EH (cell line): ENCODE measurements at regions not wholly inside any gene's neighbourhood (a gene's known extent, or its start where the extent isn't known, plus 50 kb on each side); places are given as distances from the start of the nearest gene placed in this dataset.
"Not testable (repeated sequence)": the region's sequence is repeated elsewhere in the genome, so short reads cannot be mapped to it uniquely, and the experiment has no call there.

Source experiments
- DNase-seq: peaks from one replicate; pipeline ENCODE4 v3.0.0-alpha.2; 2015; ENCODE audit warnings: low read depth

- DNase-seq = no peak
Measured at GRCh38 chr4:57875829-57876392, 765.7 kb upstream of the IGFBP7 start.

- no peak for DNase-seq
Measured at GRCh38 chr4:57866468-57867171, 756.4 kb upstream of the IGFBP7 start.

- no peak for DNase-seq
Measured at GRCh38 chr4:57865264-57865663, 755.1 kb upstream of the IGFBP7 start.

GRCh38 chr4:57854748-57855147 lies 744.6 kb upstream of the IGFBP7 start:
- DNase-seq = no peak

- no peak for DNase-seq
Measured at GRCh38 chr4:57850141-57850540, 740.0 kb upstream of the IGFBP7 start.

- no peak for DNase-seq
Measured at GRCh38 chr4:57832083-57832482, 721.9 kb upstream of the IGFBP7 start.

- no peak for DNase-seq
Measured at GRCh38 chr4:57789666-57790065, 679.5 kb upstream of the IGFBP7 start.

GRCh38 chr4:57777876-57778275 lies 667.7 kb upstream of the IGFBP7 start:
- no peak for DNase-seq

GRCh38 chr4:57774681-57775080 lies 664.5 kb upstream of the IGFBP7 start:
- no peak for DNase-seq

GRCh38 chr4:57774171-57774570 lies 664.0 kb upstream of the IGFBP7 start:
- DNase-seq = no peak

GRCh38 chr4:57766341-57766740 lies 656.2 kb upstream of the IGFBP7 start:
- no peak for DNase-seq

GRCh38 chr4:57764856-57765255 lies 654.7 kb upstream of the IGFBP7 start:
- DNase-seq = no peak

- DNase-seq = no peak
Measured at GRCh38 chr4:57763070-57763469, 652.9 kb upstream of the IGFBP7 start.

GRCh38 chr4:57740625-57741190 lies 630.5 kb upstream of the IGFBP7 start:
- no peak for DNase-seq

GRCh38 chr4:57736781-57737180 lies 626.6 kb upstream of the IGFBP7 start:
- no peak for DNase-seq

GRCh38 chr4:57734104-57734670 lies 624.0 kb upstream of the IGFBP7 start:
- DNase-seq = no peak

GRCh38 chr4:57729775-57730570 lies 619.8 kb upstream of the IGFBP7 start:
- not testable (repeated sequence) for DNase-seq

- DNase-seq = no peak
Measured at GRCh38 chr4:57726154-57726553, 616.0 kb upstream of the IGFBP7 start.

- no peak for DNase-seq
Measured at GRCh38 chr4:57719456-57719855, 609.3 kb upstream of the IGFBP7 start.

- not testable (repeated sequence) for DNase-seq
Measured at GRCh38 chr4:57714313-57714712, 604.1 kb upstream of the IGFBP7 start.

GRCh38 chr4:57710053-57710452 lies 599.9 kb upstream of the IGFBP7 start:
- DNase-seq = no peak

GRCh38 chr4:57691370-57691769 lies 581.2 kb upstream of the IGFBP7 start:
- no peak for DNase-seq
